H9 (cell line): ENCODE measurements at regions not wholly inside any gene's neighbourhood (a gene's known extent, or its start where the extent isn't known, plus 50 kb on each side); places are given as distances from the start of the nearest gene placed in this dataset.

Experiments used
- DNase-seq: peaks from one replicate; pipeline ENCODE4 v3.0.0-alpha.2; 2017
- H2AFZ ChIP-seq: one replicate; pipeline ENCODE4 v1.6.1; 2013; ENCODE audit warnings: mild to moderate bottlenecking, low read length, control low read depth, moderate library complexity
- H2AK5ac ChIP-seq: 2 replicates; pipeline ENCODE4 v1.6.1; 2013; ENCODE audit warnings: low read length, control low read depth, mixed read lengths; ENCODE audit not compliant: insufficient read length
- H2BK120ac ChIP-seq: one replicate; pipeline ENCODE4 v1.6.1; 2013; ENCODE audit warnings: low read depth, mild to moderate bottlenecking, low read length, control low read depth, inconsistent platforms; ENCODE audit not compliant: poor library complexity, severe bottlenecking
- H2BK12ac ChIP-seq: 2 replicates; pipeline ENCODE4 v1.6.1; 2013; ENCODE audit warnings: low read length, control low read depth, mixed read lengths, low read depth; ENCODE audit not compliant: insufficient read length
- H2BK15ac ChIP-seq: 2 replicates; pipeline ENCODE4 v1.6.1; 2013; ENCODE audit warnings: low read depth, low read length, control low read depth
- H2BK20ac ChIP-seq: one replicate; pipeline ENCODE4 v1.6.1; 2013; ENCODE audit warnings: low read depth, mild to moderate bottlenecking, low read length, control low read depth, inconsistent platforms; ENCODE audit not compliant: poor library complexity, severe bottlenecking
- H2BK5ac ChIP-seq: 2 replicates; pipeline ENCODE4 v1.6.1; 2013; ENCODE audit warnings: low read length, control low read depth, mixed read lengths; ENCODE audit not compliant: insufficient read length
- H3K14ac ChIP-seq: 2 replicates; pipeline ENCODE4 v1.6.1; 2013; ENCODE audit warnings: low read length, control low read depth; ENCODE audit not compliant: insufficient read depth
- H3K18ac ChIP-seq: 2 replicates; pipeline ENCODE4 v1.6.1; 2013; ENCODE audit warnings: low read depth, mild to moderate bottlenecking, mixed read lengths, low read length, control low read depth; ENCODE audit not compliant: insufficient read length
- H3K23ac ChIP-seq: 2 replicates; pipeline ENCODE4 v1.6.1; 2013; ENCODE audit warnings: low read length, control low read depth, mixed read lengths, low read depth; ENCODE audit not compliant: insufficient read length
- H3K23me2 ChIP-seq: 2 replicates; pipeline ENCODE4 v1.6.1; 2013; ENCODE audit warnings: low read depth, mild to moderate bottlenecking, mixed read lengths, low read length, control low read depth; ENCODE audit not compliant: insufficient read length, poor library complexity, severe bottlenecking
- H3K27ac ChIP-seq: 2 replicates; pipeline ENCODE4 v1.5.1; 2013; ENCODE audit warnings: low read length, control low read depth, mixed read lengths, low read depth; ENCODE audit not compliant: insufficient read length
- H3K27me3 ChIP-seq: 2 replicates; pipeline ENCODE4 v1.6.1; 2013; ENCODE audit warnings: low read length, control low read depth, inconsistent platforms; ENCODE audit not compliant: insufficient read depth
- H3K4ac ChIP-seq: 2 replicates; pipeline ENCODE4 v1.6.1; 2013; ENCODE audit warnings: low read depth, mild to moderate bottlenecking, control low read depth, inconsistent platforms, low read length, moderate library complexity
- H3K4me1 ChIP-seq: 2 replicates; pipeline ENCODE4 v1.6.1; 2013; ENCODE audit warnings: low read length, control low read depth, inconsistent platforms; ENCODE audit not compliant: insufficient read depth
- H3K4me2 ChIP-seq: 2 replicates; pipeline ENCODE4 v1.6.1; 2013; ENCODE audit warnings: low read length, control low read depth, mixed read lengths; ENCODE audit not compliant: insufficient read length, insufficient read depth
- H3K56ac ChIP-seq: 2 replicates; pipeline ENCODE4 v1.6.1; 2013; ENCODE audit warnings: low read depth, mild to moderate bottlenecking, mixed read lengths, low read length, control low read depth; ENCODE audit not compliant: insufficient read length
- H3K79me1 ChIP-seq: 2 replicates; pipeline ENCODE4 v1.6.1; 2013; ENCODE audit warnings: low read depth, mild to moderate bottlenecking, moderate library complexity, low read length, control low read depth, inconsistent platforms; ENCODE audit not compliant: insufficient read depth, poor library complexity, severe bottlenecking
- H3K79me2 ChIP-seq: 2 replicates; pipeline ENCODE4 v1.6.1; 2013; ENCODE audit warnings: low read length, control low read depth, inconsistent platforms; ENCODE audit not compliant: insufficient read depth
- H3K9ac ChIP-seq: 2 replicates; pipeline ENCODE4 v1.6.1; 2013; ENCODE audit warnings: low read length, control low read depth, mixed read lengths; ENCODE audit not compliant: insufficient read length; ENCODE audit errors: extremely low read depth
- H3K9me3 ChIP-seq: one replicate; pipeline ENCODE4 v1.6.1; 2013; ENCODE audit warnings: low read depth, low read length, inconsistent platforms; ENCODE audit not compliant: control insufficient read depth
- H3T11ph ChIP-seq: one replicate; pipeline ENCODE4 v1.6.1; 2013; ENCODE audit warnings: mild to moderate bottlenecking, low read length, control low read depth, inconsistent platforms
- H4K20me1 ChIP-seq: one replicate; pipeline ENCODE4 v1.6.1; 2013; ENCODE audit not compliant: control insufficient read depth, insufficient read length, insufficient read depth
- H4K5ac ChIP-seq: 2 replicates; pipeline ENCODE4 v1.6.1; 2013; ENCODE audit warnings: low read depth, mild to moderate bottlenecking, mixed read lengths, low read length, control low read depth; ENCODE audit not compliant: insufficient read length
- H4K8ac ChIP-seq: replicated peaks from 2 replicates; pipeline ENCODE4 v1.6.1; 2013; ENCODE audit warnings: low read length, control low read depth, mixed read lengths, low read depth; ENCODE audit not compliant: insufficient read length
- H4K91ac ChIP-seq: 2 replicates; pipeline ENCODE4 v1.6.1; 2013; ENCODE audit warnings: low read depth, mild to moderate bottlenecking, moderate library complexity, mixed read lengths, low read length, control low read depth; ENCODE audit not compliant: insufficient read length
- H3K27ac Mint-ChIP-seq, 3 experiments: 2 replicates in 2 of 3; 3 replicates in 1 of 3; pipeline ENCODE4 v1.8.0; 2020 to 2021; ENCODE audit warnings: mixed read lengths in 3 of 3, mild to moderate bottlenecking in 1 of 3, moderate library complexity in 1 of 3
- H3K27me3 Mint-ChIP-seq: 2 replicates; pipeline ENCODE4 v1.8.0; 2021; ENCODE audit warnings: low read depth, mild to moderate bottlenecking, moderate library complexity, mixed read lengths
- H3K36me3 Mint-ChIP-seq, 3 experiments: 2 replicates in 2 of 3; 3 replicates in 1 of 3; pipeline ENCODE4 v1.8.0; 2020 to 2021; ENCODE audit warnings: low read depth in 3 of 3, mixed read lengths in 3 of 3; ENCODE audit not compliant: insufficient read depth in 1 of 3
- H3K4me1 Mint-ChIP-seq, 2 experiments: 2 replicates each; pipeline ENCODE4 v1.8.0; 2020; ENCODE audit warnings: mixed read lengths in 2 of 2
- H3K4me3 Mint-ChIP-seq, 2 experiments: 2 replicates in 1 of 2; 3 replicates in 1 of 2; pipeline ENCODE4 v1.8.0; 2020 to 2021; ENCODE audit warnings: mild to moderate bottlenecking in 2 of 2, mixed read lengths in 2 of 2, moderate library complexity in 1 of 2
- H3K9me3 Mint-ChIP-seq, 2 experiments: 2 replicates in 1 of 2; 3 replicates in 1 of 2; pipeline ENCODE4 v1.8.0; 2020; ENCODE audit warnings: mild to moderate bottlenecking in 2 of 2, mixed read lengths in 2 of 2, moderate library complexity in 1 of 2
- CTCF ChIP-seq: fragments of 200-600 bp; sonication (generic); conservative IDR thresholded peaks from 3 replicates; pipeline ENCODE4 v1.8.0; 2021; ENCODE audit warnings: antibody characterized with exemption, mild to moderate bottlenecking
- WGBS: extraction: QIAGEN DNeasy Blood & Tissue Kit; methylation state at CpG from one replicate; pipeline ENCODE4 v1.1.7; 2013; ENCODE audit warnings: missing lambda C conversion rate, low lambda C conversion rate, mixed read lengths; ENCODE audit not compliant: insufficient read length; ENCODE audit errors: extremely low coverage; 5-methylcytosine and 5-hydroxymethylcytosine counted together

GRCh38 chr1:98143403-98143802 lies 222.6 kb upstream of the DPYD start:
- Histone ChIP-seq H4K8ac (no peak overlapping the region), H3K27ac (no peak overlapping the region), H2BK15ac (no peak overlapping the region), H3K56ac (no peak overlapping the region), H2AFZ (no peak overlapping the region), H2BK20ac (no peak overlapping the region), H3K9me3 (no peaks in the 10 kb centered on the region), H2AK5ac (no peak overlapping the region), H4K20me1 (no peaks in the 10 kb centered on the region), H3K79me1 (no peaks in the 10 kb centered on the region), H3K27me3 (no peaks in the 10 kb centered on the region), H3K18ac (no peak overlapping the region), H3K9ac (no peak overlapping the region), H2BK12ac (no peak overlapping the region), H3K23ac (no peak overlapping the region), H2BK120ac (no peak overlapping the region), H3K4me1 (no peaks in the 10 kb centered on the region), H3K14ac (no peak overlapping the region), H2BK5ac (no peak overlapping the region), H3K4ac (no peak overlapping the region), H4K5ac (no peak overlapping the region), H3K79me2 (no peaks in the 10 kb centered on the region), H3K23me2 (no peaks in the 10 kb centered on the region), H3K4me2 (no peak overlapping the region), H3T11ph (no peak overlapping the region), H4K91ac (no peak overlapping the region)
- H3K9me3 Mint-ChIP-seq = no peaks in the 10 kb centered on the region
- H3K27ac Mint-ChIP-seq = no peak overlapping the region
- no peaks in the 10 kb centered on the region for H3K36me3 Mint-ChIP-seq
- no peak overlapping the region for H3K4me3 Mint-ChIP-seq
- H3K27me3 Mint-ChIP-seq = no peaks in the 10 kb centered on the region
- no peak for DNase-seq
- TF ChIP-seq CTCF = no peak
- WGBS = no CpG with 5 or more reads among the region's 2 CpGs
- no peaks in the 10 kb centered on the region for H3K4me1 Mint-ChIP-seq
